ENCODE measurements at regions not wholly inside any gene's neighbourhood (a gene's known extent, or its start where the extent isn't known, plus 50 kb on each side); places are given as distances from the start of the nearest gene placed in this dataset.

GRCh38 chr20:39903806-39904465 lies 785.1 kb downstream of the MAFB start:
- FAIRE-seq, result no peak

GRCh38 chr20:39899881-39900280 lies 789.2 kb downstream of the MAFB start:
- TF ChIP-seq, protein P1, sequence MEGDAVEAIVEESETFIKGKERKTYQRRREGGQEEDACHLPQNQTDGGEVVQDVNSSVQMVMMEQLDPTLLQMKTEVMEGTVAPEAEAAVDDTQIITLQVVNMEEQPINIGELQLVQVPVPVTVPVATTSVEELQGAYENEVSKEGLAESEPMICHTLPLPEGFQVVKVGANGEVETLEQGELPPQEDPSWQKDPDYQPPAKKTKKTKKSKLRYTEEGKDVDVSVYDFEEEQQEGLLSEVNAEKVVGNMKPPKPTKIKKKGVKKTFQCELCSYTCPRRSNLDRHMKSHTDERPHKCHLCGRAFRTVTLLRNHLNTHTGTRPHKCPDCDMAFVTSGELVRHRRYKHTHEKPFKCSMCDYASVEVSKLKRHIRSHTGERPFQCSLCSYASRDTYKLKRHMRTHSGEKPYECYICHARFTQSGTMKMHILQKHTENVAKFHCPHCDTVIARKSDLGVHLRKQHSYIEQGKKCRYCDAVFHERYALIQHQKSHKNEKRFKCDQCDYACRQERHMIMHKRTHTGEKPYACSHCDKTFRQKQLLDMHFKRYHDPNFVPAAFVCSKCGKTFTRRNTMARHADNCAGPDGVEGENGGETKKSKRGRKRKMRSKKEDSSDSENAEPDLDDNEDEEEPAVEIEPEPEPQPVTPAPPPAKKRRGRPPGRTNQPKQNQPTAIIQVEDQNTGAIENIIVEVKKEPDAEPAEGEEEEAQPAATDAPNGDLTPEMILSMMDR (IDR thresholded peaks at IDR 0.05; ENCODE audit: insufficient read depth, missing control alignments), result no peak
- no peak for FAIRE-seq
- DNase-seq (ENCODE audit: insufficient read length, low spot score), result no peak

More at GRCh38 chr20:39903806-39904465, 785.1 kb downstream of the MAFB start:
- TF ChIP-seq, protein P1 (IDR thresholded peaks at IDR 0.05; ENCODE audit: insufficient read depth, missing control alignments), result no peak
- no peak for DNase-seq (ENCODE audit: insufficient read length, low spot score)

DNA sequence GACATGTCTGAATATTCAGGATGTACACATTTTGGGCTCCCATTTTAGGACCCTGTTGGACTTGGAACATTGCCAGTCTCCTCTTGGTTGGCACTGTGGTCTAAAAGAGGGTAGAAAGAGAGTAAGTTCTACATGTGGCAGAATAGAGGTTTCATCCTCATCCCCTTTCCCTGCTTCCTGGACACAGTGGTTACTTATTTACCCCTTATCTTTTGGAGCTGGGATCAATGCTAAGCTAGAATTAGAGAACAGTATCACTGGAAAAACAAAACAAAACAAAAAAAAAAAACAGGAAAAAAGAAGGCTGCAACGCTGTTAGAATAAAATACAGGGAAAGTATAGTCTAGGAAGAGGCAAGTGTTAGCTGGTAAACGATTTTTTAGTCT lies 790.6 kb downstream of the MAFB start:
- FAIRE-seq (no peak), DNase-seq (ENCODE audit: insufficient read length, low spot score) (no peak)
- TF ChIP-seq, protein P1 (IDR thresholded peaks at IDR 0.05; ENCODE audit: insufficient read depth, missing control alignments), result no peak

DNA sequence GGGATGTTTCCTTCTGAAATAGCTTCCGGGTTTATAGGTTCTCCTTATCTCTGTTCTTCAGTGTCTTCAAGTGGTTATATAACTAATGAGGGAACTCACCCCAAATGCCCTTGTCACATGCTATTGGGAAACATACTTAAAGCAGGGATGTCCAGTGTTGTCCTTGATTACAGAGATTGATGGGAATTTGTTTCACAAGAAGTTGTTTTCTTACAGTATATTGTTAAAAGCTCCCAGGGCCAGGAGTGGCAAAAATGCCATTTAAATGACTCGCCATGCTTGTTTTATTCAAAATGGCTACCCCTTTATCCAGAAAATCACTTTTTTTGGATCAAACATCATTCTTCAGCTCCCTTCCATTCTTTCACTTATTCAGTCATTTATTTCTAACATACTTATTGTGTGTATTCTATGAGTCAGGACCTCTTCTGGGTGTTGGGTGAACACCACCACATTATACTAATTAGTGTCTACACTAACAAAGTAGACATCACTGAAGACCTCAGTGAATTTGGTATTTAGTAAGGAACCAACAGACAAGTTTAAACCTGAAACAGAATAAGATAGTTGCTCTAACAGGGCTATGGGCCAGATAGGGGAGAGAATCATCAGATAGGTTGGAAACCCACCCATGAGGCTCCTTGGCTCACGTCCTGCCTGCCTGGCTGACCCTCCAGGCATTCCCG lies 791.1 kb downstream of the MAFB start:
- FAIRE-seq, result no peak

DNA sequence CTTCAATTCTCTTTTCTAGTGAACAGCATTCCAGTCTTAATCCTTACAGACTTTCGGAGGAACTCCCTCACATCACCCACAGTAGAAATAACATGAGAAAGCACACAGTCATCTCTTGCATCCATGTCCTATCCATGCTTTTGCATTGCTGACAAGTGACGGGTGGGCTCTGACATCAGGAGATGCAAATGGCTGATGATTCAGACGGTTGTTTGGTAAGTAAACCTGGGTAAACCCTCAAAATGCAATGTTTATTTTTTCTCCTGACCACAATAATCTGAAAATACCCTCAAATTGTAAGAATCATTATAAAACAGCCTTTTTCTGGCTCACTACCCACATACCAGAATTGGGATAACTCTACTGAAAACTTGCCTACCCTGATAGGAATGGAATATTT lies 792.0 kb downstream of the MAFB start:
- FAIRE-seq (no peak), DNase-seq (ENCODE audit: insufficient read length, low spot score) (no peak)

More for the DNA sequence above, 791.1 kb downstream of the MAFB start:
- TF ChIP-seq, protein P1 (IDR thresholded peaks at IDR 0.05; ENCODE audit: insufficient read depth, missing control alignments), result no peak
- no peak for DNase-seq (ENCODE audit: insufficient read length, low spot score)

DNA sequence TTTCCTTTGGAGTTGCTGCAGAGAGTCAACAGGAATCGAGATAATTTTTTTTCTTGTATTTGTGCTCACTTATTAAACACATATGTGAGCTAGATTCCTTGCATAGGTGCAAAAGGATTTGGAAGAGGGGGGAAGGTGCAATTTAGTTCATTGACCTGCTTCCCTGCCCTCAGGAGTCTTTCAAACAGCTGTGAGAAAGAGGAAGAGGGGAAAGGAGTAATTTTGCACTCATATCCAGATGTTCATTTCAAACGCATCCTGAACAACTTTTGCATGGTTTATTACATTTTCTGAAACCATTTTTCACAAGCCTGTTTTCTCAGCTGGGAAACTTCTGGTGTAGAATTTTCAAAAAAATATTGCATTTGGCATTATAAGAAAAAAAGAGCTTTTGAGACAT lies 795.0 kb downstream of the MAFB start:
- no peak for FAIRE-seq
- TF ChIP-seq, protein P1 (IDR thresholded peaks at IDR 0.05; ENCODE audit: insufficient read depth, missing control alignments), result no peak
- no peak for DNase-seq (ENCODE audit: insufficient read length, low spot score)

More for the DNA sequence above, 792.0 kb downstream of the MAFB start:
- TF ChIP-seq, protein P1 (IDR thresholded peaks at IDR 0.05; ENCODE audit: insufficient read depth, missing control alignments), result no peak

Measured in D721Med (cell line).